ENCODE measurements at regions not wholly inside any gene's neighbourhood (a gene's known extent, or its start where the extent isn't known, plus 50 kb on each side); places are given as distances from the start of the nearest gene placed in this dataset.

DNA sequence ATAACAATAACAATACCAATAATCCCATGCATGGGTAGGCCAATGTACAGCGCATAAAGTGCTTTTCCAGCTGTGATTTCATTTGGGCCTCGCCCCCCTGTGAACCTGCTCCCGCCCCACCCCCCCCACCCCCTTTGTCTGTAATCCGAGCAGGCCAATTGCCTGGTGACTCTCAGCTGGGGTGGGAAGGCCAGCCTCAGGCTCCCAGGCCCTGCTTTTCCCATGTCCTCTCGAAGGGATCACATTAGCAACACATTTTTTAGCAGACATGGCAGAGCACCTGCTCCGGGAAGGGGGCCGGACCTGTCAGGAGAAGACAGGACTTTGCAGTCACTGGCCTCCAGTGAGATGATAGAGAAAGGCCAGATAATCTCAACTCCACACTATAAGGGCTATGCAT is 439.3 kb downstream of the RPS24 start:
- TF ChIP-seq SIN3A (IDR thresholded peaks at IDR 0.05; ENCODE audit: borderline replicate concordance, insufficient read depth, low read length): no peak
- no peak for TF ChIP-seq REST (IDR thresholded peaks at IDR 0.05; ENCODE audit: insufficient read depth in 1 of 2, low read depth in 2 of 2, low read length in 2 of 2)
- no peak for TF ChIP-seq POLR2AphosphoS5 (IDR thresholded peaks at IDR 0.05; ENCODE audit: low read depth, low read length)
- TF ChIP-seq FOXP2 (optimal IDR thresholded peaks at IDR 0.05; ENCODE audit: borderline replicate concordance, extremely low read depth, extremely low read length, insufficient read depth): no peak
